Activated CD8-positive, alpha-beta T cell treated with anti-CD3 and anti-CD28 coated beads for 36 hours (primary cell): ENCODE measurements at regions not wholly inside any gene's neighbourhood (a gene's known extent, or its start where the extent isn't known, plus 50 kb on each side); places are given as distances from the start of the nearest gene placed in this dataset.
"Not testable (repeated sequence)": the region's sequence is repeated elsewhere in the genome, so short reads cannot be mapped to it uniquely, and the experiment has no call there.

Source experiments
- ATAC-seq: fragments of 200-7000 bp; cut with Tn5 transposase; one replicate; pipeline ENCODE4 v1.10.0; 2021; ENCODE audit warnings: mild to moderate bottlenecking, moderate library complexity
- CTCF ChIA-PET: fragments of 350-600 bp; sonication (Branson Sonifier 250); formaldehyde crosslinking; loops from one replicate; lab custom pipeline; 2021; ENCODE audit warnings: antibody characterized with exemption; lab: Charles Lee
- POLR2A ChIA-PET: fragments of 350-600 bp; sonication (Branson Sonifier 250); formaldehyde crosslinking; loops from one replicate; lab custom pipeline; 2021; ENCODE audit warnings: antibody characterized with exemption; lab: Charles Lee
- DNase-seq: peaks from one replicate; pipeline ENCODE4 v3.0.0-alpha.2; 2020
- H3K27ac Mint-ChIP-seq: one replicate; pipeline ENCODE4 v1.8.0; 2021; ENCODE audit warnings: mild to moderate bottlenecking, mixed read lengths
- H3K27me3 Mint-ChIP-seq: one replicate; pipeline ENCODE4 v1.8.0; 2021; ENCODE audit warnings: mixed read lengths
- H3K36me3 Mint-ChIP-seq: one replicate; pipeline ENCODE4 v1.8.0; 2021; ENCODE audit warnings: low read depth, mixed read lengths
- H3K4me1 Mint-ChIP-seq: one replicate; pipeline ENCODE4 v1.8.0; 2021; ENCODE audit warnings: low read depth, mixed read lengths
- H3K4me3 Mint-ChIP-seq: one replicate; pipeline ENCODE4 v1.8.0; 2021; ENCODE audit warnings: mild to moderate bottlenecking, moderate library complexity, mixed read lengths
- H3K9me3 Mint-ChIP-seq: one replicate; pipeline ENCODE4 v1.8.0; 2021; ENCODE audit warnings: mixed read lengths
- CTCF ChIP-seq: fragments of 200-600 bp; IDR thresholded peaks from one replicate; pipeline ENCODE4 v1.8.0; 2022; ENCODE audit warnings: antibody characterized with exemption, mild to moderate bottlenecking
- intact Hi-C: fragments of 100-400 bp; cut with micrococcal nuclease; formaldehyde crosslinking; loops from one replicate; pipeline ENCODE4 v1.10.0; 2022

- Mint-ChIP-seq H3K27ac (no peak overlapping the region), H3K36me3 (no peaks in the 10 kb centered on the region), H3K4me1 (no peaks in the 10 kb centered on the region), H3K4me3 (no peak overlapping the region), H3K27me3 (peaks cover 5% of the 10 kb centered on the region), H3K9me3 (no peaks in the 10 kb centered on the region)
- ATAC-seq (no peak), DNase-seq (no peak)
- TF ChIP-seq CTCF = no peak
- ChIA-PET CTCF (no interaction called here), POLR2A (no interaction called here)
- intact Hi-C loops = no loop called here
These were observed 85.2 kb upstream of the COPS8 start for GRCh38 chr2:237000481-237000880.

DNA sequence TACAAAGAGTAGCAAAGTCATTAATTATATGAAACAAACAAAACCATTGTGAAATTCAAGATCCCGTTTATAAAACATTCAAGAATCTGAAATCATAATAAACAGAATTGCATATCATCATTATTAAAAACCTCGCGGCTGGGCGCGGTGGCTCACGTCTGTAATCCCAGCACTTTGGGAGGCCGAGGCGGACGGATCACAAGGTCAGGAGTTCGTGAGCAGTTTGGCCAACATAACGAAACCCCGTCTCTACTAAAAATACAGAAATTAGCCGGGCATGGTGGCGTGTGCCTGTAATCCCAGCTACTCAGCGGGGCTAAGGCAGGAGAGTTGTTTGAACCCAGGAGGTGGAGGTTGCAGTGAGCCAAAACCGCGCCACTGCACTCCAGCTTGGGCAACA is 80.3 kb upstream of the COPS8 start:
- POLR2A ChIA-PET, H3K4me3 Mint-ChIP-seq, ATAC-seq, CTCF ChIA-PET, H3K36me3 Mint-ChIP-seq, DNase-seq, H3K27ac Mint-ChIP-seq, H3K4me1 Mint-ChIP-seq, H3K9me3 Mint-ChIP-seq, intact Hi-C loops, H3K27me3 Mint-ChIP-seq: not testable (repeated sequence)

DNA sequence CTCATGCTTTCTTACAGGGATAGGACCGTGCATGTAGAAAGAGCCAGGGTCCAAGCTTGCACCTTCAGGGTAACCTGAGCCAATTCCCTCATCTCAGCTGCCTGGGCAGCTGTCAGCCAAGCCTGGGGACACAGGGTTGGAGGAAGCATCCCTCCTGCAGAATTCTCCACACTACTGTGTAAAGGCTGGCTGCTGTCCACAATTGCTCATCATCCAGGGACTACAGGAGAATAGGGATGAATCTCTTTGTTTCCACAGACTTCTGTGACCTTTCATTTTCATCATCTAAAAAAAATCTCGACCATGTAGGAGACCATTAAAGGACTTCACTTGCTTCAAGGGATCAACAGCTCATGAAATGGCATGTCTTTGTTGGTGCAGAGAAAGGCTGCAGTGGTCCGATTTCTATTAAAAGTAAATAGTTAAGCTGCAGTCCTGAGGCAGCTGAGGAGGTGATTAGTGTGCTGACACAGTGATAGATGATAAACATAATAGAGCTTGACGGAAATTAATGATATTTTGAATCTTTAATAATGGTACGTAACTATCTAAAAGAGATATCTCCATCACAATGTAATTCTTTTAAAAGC is 74.4 kb upstream of the COPS8 start:
- TF ChIP-seq CTCF = no peak
- ChIA-PET POLR2A (no interaction called here), CTCF (no interaction called here)
- DNase-seq (no peak), ATAC-seq (no peak)
- intact Hi-C loops = no loop called here
- H3K4me3 Mint-ChIP-seq = no peak overlapping the region
- H3K9me3 Mint-ChIP-seq = no peaks in the 10 kb centered on the region
- H3K4me1 Mint-ChIP-seq = no peaks in the 10 kb centered on the region
- H3K27ac Mint-ChIP-seq = no peak overlapping the region
- no peaks in the 10 kb centered on the region for H3K36me3 Mint-ChIP-seq
- H3K27me3 Mint-ChIP-seq = no peaks in the 10 kb centered on the region

GRCh38 chr2:237012004-237012403 is 73.7 kb upstream of the COPS8 start:
- Mint-ChIP-seq H3K4me1 (no peaks in the 10 kb centered on the region), H3K27ac (no peak overlapping the region), H3K36me3 (no peaks in the 10 kb centered on the region), H3K4me3 (no peak overlapping the region), H3K9me3 (no peaks in the 10 kb centered on the region), H3K27me3 (no peaks in the 10 kb centered on the region)
- ChIA-PET POLR2A (no interaction called here), CTCF (no interaction called here)
- DNase-seq = no peak
- TF ChIP-seq CTCF = no peak
- no peak for ATAC-seq
- intact Hi-C loops = no loop called here

GRCh38 chr2:237012577-237013267 is 73.0 kb upstream of the COPS8 start:
- TF ChIP-seq CTCF = no peak
- no peaks in the 10 kb centered on the region for H3K4me1 Mint-ChIP-seq
- ChIA-PET POLR2A (no interaction called here), CTCF (no interaction called here)
- no peak for DNase-seq
- ATAC-seq = no peak
- H3K4me3 Mint-ChIP-seq = no peak overlapping the region
- no peaks in the 10 kb centered on the region for H3K9me3 Mint-ChIP-seq
- intact Hi-C loops = no loop called here
- H3K27me3 Mint-ChIP-seq = no peaks in the 10 kb centered on the region
- no peaks in the 10 kb centered on the region for H3K36me3 Mint-ChIP-seq
- no peak overlapping the region for H3K27ac Mint-ChIP-seq
